HepG2 (cell line): ENCODE measurements at regions not wholly inside any gene's neighbourhood (a gene's known extent, or its start where the extent isn't known, plus 50 kb on each side); places are given as distances from the start of the nearest gene placed in this dataset.

Source experiments
- ATAC-seq: fragments of 200-7000 bp; cut with Tn5 transposase; 3 replicates; pipeline ENCODE4 v1.9.1; 2020; ENCODE audit warnings: mild to moderate bottlenecking, moderate library complexity
- BruUV-seq: library from RNA; stranded (reverse); fragments of 400-500 nt; replicated peaks from 2 replicates; lab custom pipeline; 2021; lab: Mats Ljungman, UMichigan
- CTCF ChIA-PET: fragments of 300-600 bp; formaldehyde crosslinking; extraction: SDS; loops from one replicate; lab custom pipeline; 2021; ENCODE audit warnings: low total read pairs, inconsistent platforms, low intra/inter-chr PET ratio; lab: Yijun Ruan, JAX
- POLR2A ChIA-PET: fragments of 350-600 bp; sonication (Branson Sonifier 250); formaldehyde crosslinking; loops from one replicate; lab custom pipeline; 2020; ENCODE audit warnings: antibody characterized with exemption, inconsistent platforms; lab: Yijun Ruan, JAX
- DNase-seq: peaks from one replicate; pipeline ENCODE4 v3.0.0-alpha.2; 2015; ENCODE audit warnings: low spot score
- FAIRE-seq: peaks from 3 replicates; lab custom pipeline; 2011; peaks lifted over from hg19 to GRCh38; lab: Jason Lieb, UNC
- H2AFZ ChIP-seq: one replicate; pipeline ENCODE4 v1.6.1; 2011; ENCODE audit warnings: low read length, inconsistent platforms
- H3K27ac ChIP-seq: fragments of 300-600 bp; 3 replicates; pipeline ENCODE4 v1.8.0; 2011; ENCODE audit warnings: mixed run types, mild to moderate bottlenecking, mixed read lengths, low read length, inconsistent platforms; ENCODE audit not compliant: insufficient read depth; ENCODE audit errors: extremely low read length
- H3K27me3 ChIP-seq, 2 experiments: fragments of 200-600 bp in 1 of 2; 2 replicates in 1 of 2; 3 replicates in 1 of 2; pipeline versions ENCODE4 v1.6.0 to v1.8.0; 2011; ENCODE audit warnings: low read length in 2 of 2, mild to moderate bottlenecking in 2 of 2, moderate library complexity in 2 of 2, inconsistent platforms in 1 of 2; ENCODE audit not compliant: insufficient read depth in 2 of 2, control insufficient read depth in 1 of 2
- H3K36me3 ChIP-seq, 2 experiments: fragments of 200-600 bp in 1 of 2; replicated peaks in 1 of 2; 2 replicates in 1 of 2; 3 replicates in 1 of 2; pipeline versions ENCODE4 v1.5.1 to v1.8.0; 2011; ENCODE audit warnings: low read length in 2 of 2, inconsistent platforms in 1 of 2; ENCODE audit not compliant: insufficient read depth in 2 of 2, control insufficient read depth in 1 of 2
- H3K4me1 ChIP-seq: 2 replicates; pipeline ENCODE4 v1.5.1; 2012; ENCODE audit warnings: low read length, inconsistent platforms; ENCODE audit not compliant: insufficient read depth
- H3K4me2 ChIP-seq: 2 replicates; pipeline ENCODE4 v1.6.0; 2011; ENCODE audit warnings: low read depth, low read length, inconsistent platforms
- H3K4me3 ChIP-seq, 3 experiments: fragments of 200-600 bp in 1 of 3; sonication (generic), shearing (Covaris generic) in 1 of 3; replicated peaks in 1 of 3; 2 replicates each; pipeline ENCODE4 v1.5.1; 2011 to 2016; ENCODE audit warnings: low read length in 3 of 3, inconsistent platforms in 2 of 3, low read depth in 2 of 3, mild to moderate bottlenecking in 2 of 3, control low read depth in 1 of 3, mixed read lengths in 1 of 3; ENCODE audit not compliant: insufficient read depth in 1 of 3
- H3K79me2 ChIP-seq: one replicate; pipeline ENCODE4 v1.6.1; 2011; ENCODE audit warnings: low read length, inconsistent platforms; ENCODE audit not compliant: insufficient read depth
- H3K9ac ChIP-seq: 2 replicates; pipeline ENCODE4 v1.6.0; 2011; ENCODE audit warnings: mild to moderate bottlenecking, low read depth, low read length, inconsistent platforms; ENCODE audit not compliant: insufficient read depth
- H3K9me3 ChIP-seq: 2 replicates; pipeline ENCODE4 v1.5.1; 2012; ENCODE audit warnings: mild to moderate bottlenecking, low read length
- H4K20me1 ChIP-seq: 2 replicates; pipeline ENCODE4 v1.6.0; 2011; ENCODE audit warnings: inconsistent platforms, mild to moderate bottlenecking, low read length, moderate library complexity; ENCODE audit not compliant: insufficient read depth
- EP300 ChIP-seq, 3 experiments: sonication (generic) in 1 of 3; formaldehyde crosslinking in 1 of 3; IDR thresholded peaks; 2 replicates each; pipeline versions ENCODE4 v1.5.1 to v1.6.1; 2011 to 2020; ENCODE audit warnings: low read depth in 2 of 3, low read length in 2 of 3, borderline replicate concordance in 1 of 3, improper control_type of control experiment in 1 of 3, mild to moderate bottlenecking in 1 of 3, missing genetic modification reagents in 1 of 3, moderate library complexity in 1 of 3
- ZBTB3 ChIP-seq: sonication (generic); formaldehyde crosslinking; IDR thresholded peaks from 2 replicates; pipeline ENCODE4 v1.4.0; 2020; ENCODE audit warnings: low read depth, mild to moderate bottlenecking, moderate library complexity, missing genetic modification reagents, borderline replicate concordance
- ZNF619 ChIP-seq: sonication (generic); formaldehyde crosslinking; IDR thresholded peaks from 2 replicates; pipeline ENCODE4 v1.4.0; 2020; ENCODE audit warnings: mild to moderate bottlenecking, missing genetic modification reagents
- ZZZ3 ChIP-seq: sonication (generic); formaldehyde crosslinking; IDR thresholded peaks from 2 replicates; pipeline ENCODE4 v1.4.0; 2020; ENCODE audit warnings: missing genetic modification reagents, mild to moderate bottlenecking, borderline replicate concordance
- WGBS: methylation state at CpG from one replicate; pipeline ENCODE4 v1.1.6; 2017; ENCODE audit warnings: low lambda C conversion rate; 5-methylcytosine and 5-hydroxymethylcytosine counted together
- in situ Hi-C: cut with HindIII; loops from 2 replicates; pipeline ENCODE4 v1.10.0; 2017; ENCODE audit warnings: low pct_unique_long_range_greater_than_20kb; ENCODE audit not compliant: extremely low pct_ligation_motif_present
- intact Hi-C: fragments of 100-400 bp; cut with micrococcal nuclease; formaldehyde crosslinking; loops from one replicate; pipeline ENCODE4 v1.10.0; 2022; ENCODE audit not compliant: unreplicated experiment
- TF ChIP-seq, protein P1 (sequence below): sonication (generic); formaldehyde crosslinking; IDR thresholded peaks from 2 replicates; pipeline ENCODE4 v1.9.0; 2021; ENCODE audit warnings: missing genetic modification reagents, borderline replicate concordance
- TF ChIP-seq, protein P2 (sequence below): sonication (generic); formaldehyde crosslinking; IDR thresholded peaks from 2 replicates; pipeline ENCODE4 v1.4.0; 2020; ENCODE audit warnings: missing genetic modification reagents, mild to moderate bottlenecking, borderline replicate concordance
- TF ChIP-seq, protein P3 (sequence below): sonication (generic); formaldehyde crosslinking; IDR thresholded peaks from 2 replicates; pipeline ENCODE4 v1.4.0; 2020; ENCODE audit warnings: missing genetic modification reagents
- TF ChIP-seq, protein P4 (sequence below): sonication (generic); formaldehyde crosslinking; IDR thresholded peaks from 2 replicates; pipeline ENCODE4 v1.4.0; 2020; ENCODE audit warnings: missing genetic modification reagents, borderline replicate concordance

DNA sequence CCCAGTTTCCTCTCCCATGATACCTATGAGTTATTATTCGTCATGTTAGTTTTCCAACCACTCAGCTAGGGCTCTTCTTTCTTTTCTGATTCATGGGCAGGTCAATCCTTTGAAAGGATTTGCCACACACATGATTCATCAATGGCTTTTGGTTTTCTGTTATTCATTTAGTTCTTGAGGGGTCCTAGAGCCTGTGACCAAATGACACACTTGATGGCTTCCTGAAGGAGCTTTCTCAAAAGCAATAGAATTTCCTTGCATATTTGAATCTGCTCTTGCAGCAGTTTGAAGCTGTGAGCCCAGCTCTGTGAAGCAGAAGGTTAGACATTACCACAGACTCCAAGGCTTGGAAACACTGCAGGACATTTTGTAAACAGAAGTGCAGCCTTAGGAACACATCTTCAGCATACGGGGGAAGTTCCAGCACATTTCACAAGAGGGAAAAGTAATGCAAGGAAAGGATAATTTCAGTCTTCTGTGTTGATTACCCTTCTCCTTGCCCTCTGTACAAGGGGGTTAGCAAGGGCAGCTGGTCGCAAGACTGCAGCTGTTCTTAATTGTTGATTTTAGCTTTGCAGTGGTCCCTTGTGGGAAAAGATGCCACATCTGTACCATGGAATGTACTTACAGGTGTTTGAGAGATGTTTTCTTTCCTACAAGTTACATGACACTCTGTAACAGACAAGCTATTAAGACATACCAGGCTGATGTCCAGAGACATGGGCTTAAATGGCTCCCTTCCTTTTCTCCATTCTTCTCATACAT lies 338.6 kb downstream of the KCNRG start (continued):
- TF ChIP-seq, protein P1, sequence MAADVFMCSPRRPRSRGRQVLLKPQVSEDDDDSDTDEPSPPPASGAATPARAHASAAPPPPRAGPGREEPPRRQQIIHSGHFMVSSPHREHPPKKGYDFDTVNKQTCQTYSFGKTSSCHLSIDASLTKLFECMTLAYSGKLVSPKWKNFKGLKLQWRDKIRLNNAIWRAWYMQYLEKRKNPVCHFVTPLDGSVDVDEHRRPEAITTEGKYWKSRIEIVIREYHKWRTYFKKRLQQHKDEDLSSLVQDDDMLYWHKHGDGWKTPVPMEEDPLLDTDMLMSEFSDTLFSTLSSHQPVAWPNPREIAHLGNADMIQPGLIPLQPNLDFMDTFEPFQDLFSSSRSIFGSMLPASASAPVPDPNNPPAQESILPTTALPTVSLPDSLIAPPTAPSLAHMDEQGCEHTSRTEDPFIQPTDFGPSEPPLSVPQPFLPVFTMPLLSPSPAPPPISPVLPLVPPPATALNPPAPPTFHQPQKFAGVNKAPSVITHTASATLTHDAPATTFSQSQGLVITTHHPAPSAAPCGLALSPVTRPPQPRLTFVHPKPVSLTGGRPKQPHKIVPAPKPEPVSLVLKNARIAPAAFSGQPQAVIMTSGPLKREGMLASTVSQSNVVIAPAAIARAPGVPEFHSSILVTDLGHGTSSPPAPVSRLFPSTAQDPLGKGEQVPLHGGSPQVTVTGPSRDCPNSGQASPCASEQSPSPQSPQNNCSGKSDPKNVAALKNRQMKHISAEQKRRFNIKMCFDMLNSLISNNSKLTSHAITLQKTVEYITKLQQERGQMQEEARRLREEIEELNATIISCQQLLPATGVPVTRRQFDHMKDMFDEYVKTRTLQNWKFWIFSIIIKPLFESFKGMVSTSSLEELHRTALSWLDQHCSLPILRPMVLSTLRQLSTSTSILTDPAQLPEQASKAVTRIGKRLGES (CRISPR knock-in tag): no peak
- TF ChIP-seq, protein P2, sequence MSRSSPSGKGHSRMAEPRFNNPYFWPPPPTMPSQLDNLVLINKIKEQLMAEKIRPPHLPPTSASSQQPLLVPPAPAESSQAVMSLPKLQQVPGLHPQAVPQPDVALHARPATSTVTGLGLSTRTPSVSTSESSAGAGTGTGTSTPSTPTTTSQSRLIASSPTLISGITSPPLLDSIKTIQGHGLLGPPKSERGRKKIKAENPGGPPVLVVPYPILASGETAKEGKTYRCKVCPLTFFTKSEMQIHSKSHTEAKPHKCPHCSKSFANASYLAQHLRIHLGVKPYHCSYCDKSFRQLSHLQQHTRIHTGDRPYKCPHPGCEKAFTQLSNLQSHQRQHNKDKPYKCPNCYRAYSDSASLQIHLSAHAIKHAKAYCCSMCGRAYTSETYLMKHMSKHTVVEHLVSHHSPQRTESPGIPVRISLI (CRISPR knock-in tag): no peak
- TF ChIP-seq, all 625 proteins: peak for 0

DNA sequence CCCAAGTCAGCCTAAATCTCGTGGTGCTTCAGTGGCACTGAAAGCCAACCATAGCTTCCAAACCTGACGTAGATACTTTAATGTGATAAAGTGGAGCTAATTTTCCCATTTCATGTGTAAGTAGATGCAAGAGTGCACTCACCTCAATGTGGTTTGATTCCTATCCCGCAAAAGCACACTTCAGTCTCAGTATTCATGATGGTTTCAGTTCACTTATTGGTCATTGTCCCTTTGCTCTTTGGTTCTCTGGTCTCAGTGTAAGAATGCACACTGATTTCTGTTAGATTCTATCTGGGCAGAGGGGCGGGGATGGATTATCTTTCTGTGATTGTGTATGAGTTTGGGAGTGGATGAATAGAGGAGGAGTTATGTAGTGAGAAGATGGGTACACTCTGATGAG lies 340.6 kb downstream of the KCNRG start:
- no TSS peak for BruUV-seq
- ChIA-PET CTCF (no interaction called here), POLR2A (no interaction called here)
- peaks cover 30% of the 10 kb centered on the region for H3K4me1 ChIP-seq
- H3K9me3 ChIP-seq: no peaks in the 10 kb centered on the region
- H3K4me2 ChIP-seq: no peak overlapping the region
- no peak overlapping the region for H3K9ac ChIP-seq
- H3K79me2 ChIP-seq: peaks cover 5% of the 10 kb centered on the region
- in situ Hi-C loops: no loop called here
- no peaks in the 10 kb centered on the region for H3K36me3 ChIP-seq
- no peak for DNase-seq
- H3K27ac ChIP-seq: no peak overlapping the region
- no peaks in the 10 kb centered on the region; the same call in 1 of the 2 replicates for H4K20me1 ChIP-seq
- H3K27me3 ChIP-seq: no peaks in the 10 kb centered on the region
- 100% methylated on average over 4 of the region's 4 CpGs for WGBS
- no peak overlapping the region for H2AFZ ChIP-seq
- no peak for FAIRE-seq
- H3K4me3 ChIP-seq: no peak overlapping the region
- intact Hi-C loops: no loop called here
- no peak for ATAC-seq
- TF ChIP-seq, protein P3, sequence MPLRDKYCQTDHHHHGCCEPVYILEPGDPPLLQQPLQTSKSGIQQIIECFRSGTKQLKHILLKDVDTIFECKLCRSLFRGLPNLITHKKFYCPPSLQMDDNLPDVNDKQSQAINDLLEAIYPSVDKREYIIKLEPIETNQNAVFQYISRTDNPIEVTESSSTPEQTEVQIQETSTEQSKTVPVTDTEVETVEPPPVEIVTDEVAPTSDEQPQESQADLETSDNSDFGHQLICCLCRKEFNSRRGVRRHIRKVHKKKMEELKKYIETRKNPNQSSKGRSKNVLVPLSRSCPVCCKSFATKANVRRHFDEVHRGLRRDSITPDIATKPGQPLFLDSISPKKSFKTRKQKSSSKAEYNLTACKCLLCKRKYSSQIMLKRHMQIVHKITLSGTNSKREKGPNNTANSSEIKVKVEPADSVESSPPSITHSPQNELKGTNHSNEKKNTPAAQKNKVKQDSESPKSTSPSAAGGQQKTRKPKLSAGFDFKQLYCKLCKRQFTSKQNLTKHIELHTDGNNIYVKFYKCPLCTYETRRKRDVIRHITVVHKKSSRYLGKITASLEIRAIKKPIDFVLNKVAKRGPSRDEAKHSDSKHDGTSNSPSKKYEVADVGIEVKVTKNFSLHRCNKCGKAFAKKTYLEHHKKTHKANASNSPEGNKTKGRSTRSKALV (CRISPR knock-in tag): no peak
- TF ChIP-seq, protein P4, sequence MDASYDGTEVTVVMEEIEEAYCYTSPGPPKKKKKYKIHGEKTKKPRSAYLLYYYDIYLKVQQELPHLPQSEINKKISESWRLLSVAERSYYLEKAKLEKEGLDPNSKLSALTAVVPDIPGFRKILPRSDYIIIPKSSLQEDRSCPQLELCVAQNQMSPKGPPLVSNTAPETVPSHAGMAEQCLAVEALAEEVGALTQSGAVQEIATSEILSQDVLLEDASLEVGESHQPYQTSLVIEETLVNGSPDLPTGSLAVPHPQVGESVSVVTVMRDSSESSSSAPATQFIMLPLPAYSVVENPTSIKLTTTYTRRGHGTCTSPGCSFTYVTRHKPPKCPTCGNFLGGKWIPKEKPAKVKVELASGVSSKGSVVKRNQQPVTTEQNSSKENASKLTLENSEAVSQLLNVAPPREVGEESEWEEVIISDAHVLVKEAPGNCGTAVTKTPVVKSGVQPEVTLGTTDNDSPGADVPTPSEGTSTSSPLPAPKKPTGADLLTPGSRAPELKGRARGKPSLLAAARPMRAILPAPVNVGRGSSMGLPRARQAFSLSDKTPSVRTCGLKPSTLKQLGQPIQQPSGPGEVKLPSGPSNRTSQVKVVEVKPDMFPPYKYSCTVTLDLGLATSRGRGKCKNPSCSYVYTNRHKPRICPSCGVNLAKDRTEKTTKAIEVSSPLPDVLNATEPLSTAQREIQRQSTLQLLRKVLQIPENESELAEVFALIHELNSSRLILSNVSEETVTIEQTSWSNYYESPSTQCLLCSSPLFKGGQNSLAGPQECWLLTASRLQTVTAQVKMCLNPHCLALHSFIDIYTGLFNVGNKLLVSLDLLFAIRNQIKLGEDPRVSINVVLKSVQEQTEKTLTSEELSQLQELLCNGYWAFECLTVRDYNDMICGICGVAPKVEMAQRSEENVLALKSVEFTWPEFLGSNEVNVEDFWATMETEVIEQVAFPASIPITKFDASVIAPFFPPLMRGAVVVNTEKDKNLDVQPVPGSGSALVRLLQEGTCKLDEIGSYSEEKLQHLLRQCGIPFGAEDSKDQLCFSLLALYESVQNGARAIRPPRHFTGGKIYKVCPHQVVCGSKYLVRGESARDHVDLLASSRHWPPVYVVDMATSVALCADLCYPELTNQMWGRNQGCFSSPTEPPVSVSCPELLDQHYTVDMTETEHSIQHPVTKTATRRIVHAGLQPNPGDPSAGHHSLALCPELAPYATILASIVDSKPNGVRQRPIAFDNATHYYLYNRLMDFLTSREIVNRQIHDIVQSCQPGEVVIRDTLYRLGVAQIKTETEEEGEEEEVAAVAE (CRISPR knock-in tag): no peak
- TF ChIP-seq ZZZ3 (CRISPR knock-in tag) (no peak), EP300 (IDR thresholded peaks at IDR 0.05; ENCODE audit: low read depth in 2 of 2, low read length in 2 of 2) (no peak), EP300 (CRISPR knock-in tag; IDR thresholded peaks at IDR 0.05; ENCODE audit: borderline replicate concordance) (no peak), ZNF619 (CRISPR knock-in tag) (no peak), ZBTB3 (no peak)
